Left colon (tissue), 2 donors: ENCODE measurements at regions not wholly inside any gene's neighbourhood (a gene's known extent, or its start where the extent isn't known, plus 50 kb on each side); places are given as distances from the start of the nearest gene placed in this dataset.
"Not testable (repeated sequence)": the region's sequence is repeated elsewhere in the genome, so short reads cannot be mapped to it uniquely, and the experiment has no call there.

Experiments used
- ATAC-seq: fragments of 200-7000 bp; cut with Tn5 transposase; one replicate; pipeline ENCODE4 v1.9.1; 2020; ENCODE audit warnings: mild to moderate bottlenecking, moderate library complexity
- DNase-seq, 2 donors: peaks; one replicate each; pipeline ENCODE4 v3.0.0-alpha.2; 2020
- intact Hi-C, 2 donors: fragments of 100-400 bp; cut with DNase I in 1 of 2; cut with micrococcal nuclease in 1 of 2; formaldehyde crosslinking; loops; one replicate each; pipeline versions ENCODE4 v1.11.2 to v1.14.0; 2022; cut with DNase I, micrococcal nuclease
- donor health status: DM: no; HTN: no; CAD: no.
- donor health status: DM: yes; HTN: yes; CAD: no.

- intact Hi-C loops, result no loop called here
- ATAC-seq (no peak), DNase-seq (no peak)
Observed at GRCh38 chr3:39725321-39725720, 84.1 kb upstream of the MYRIP start.

- intact Hi-C loops, result no loop called here
- ATAC-seq, result no peak
- no peak for DNase-seq
Observed at GRCh38 chr3:39727415-39727814, 82.0 kb upstream of the MYRIP start.

GRCh38 chr3:39733804-39734203 is 75.6 kb upstream of the MYRIP start:
- no peak for DNase-seq
- ATAC-seq, result no peak
- intact Hi-C loops, result no loop called here

- intact Hi-C loops, ATAC-seq, DNase-seq: not testable (repeated sequence)
Observed at GRCh38 chr3:39739658-39740057, 69.8 kb upstream of the MYRIP start.

- ATAC-seq, result no peak
- DNase-seq, result no peak
- intact Hi-C loops, result no loop called here
Observed at GRCh38 chr3:39744746-39745145, 64.7 kb upstream of the MYRIP start.

- DNase-seq (no peak), ATAC-seq (no peak)
- intact Hi-C loops, result no loop called here
Observed at GRCh38 chr3:39748002-39748401, 61.4 kb upstream of the MYRIP start.

- no peak for DNase-seq
- intact Hi-C loops, result no loop called here
- no peak for ATAC-seq
Observed at GRCh38 chr3:39748763-39749162, 60.6 kb upstream of the MYRIP start.

- no peak for DNase-seq
- ATAC-seq, result no peak
- intact Hi-C loops, result no loop called here
Observed at GRCh38 chr3:39750712-39751111, 58.7 kb upstream of the MYRIP start.

- intact Hi-C loops, result no loop called here
- ATAC-seq, result no peak
Observed at GRCh38 chr3:39751286-39751685, 58.1 kb upstream of the MYRIP start.

GRCh38 chr3:39752019-39752637 is 57.3 kb upstream of the MYRIP start:
- ATAC-seq, result no peak
- intact Hi-C loops, result no loop called here

More at GRCh38 chr3:39751286-39751685, 58.1 kb upstream of the MYRIP start:
- no peak for DNase-seq

GRCh38 chr3:39752751-39753150 is 56.7 kb upstream of the MYRIP start:
- ATAC-seq, result no peak
- no peak for DNase-seq
- intact Hi-C loops, result no loop called here

More at GRCh38 chr3:39752019-39752637, 57.3 kb upstream of the MYRIP start:
- no peak for DNase-seq

- no peak for ATAC-seq
- intact Hi-C loops, result no loop called here
- DNase-seq, result no peak
Observed at GRCh38 chr3:39753391-39753790, 56.0 kb upstream of the MYRIP start.

GRCh38 chr3:39754549-39754948 is 54.9 kb upstream of the MYRIP start:
- no peak for DNase-seq
- ATAC-seq, result no peak
- intact Hi-C loops, result no loop called here

GRCh38 chr3:39755100-39755499 is 54.3 kb upstream of the MYRIP start:
- intact Hi-C loops, result no loop called here
- no peak for ATAC-seq
- DNase-seq, result no peak

GRCh38 chr3:39757307-39757706 is 52.1 kb upstream of the MYRIP start:
- intact Hi-C loops, result no loop called here
- DNase-seq (no peak), ATAC-seq (no peak)
